PC-9 (cell line): ENCODE measurements at regions not wholly inside any gene's neighbourhood (a gene's known extent, or its start where the extent isn't known, plus 50 kb on each side); places are given as distances from the start of the nearest gene placed in this dataset.

Experiments used
- BruUV-seq: library from RNA; stranded (reverse); fragments of 400-500 nt; replicated peaks from 2 replicates; lab custom pipeline; 2021; lab: Mats Ljungman, UMichigan
- CTCF ChIA-PET: fragments of 300-600 bp; sonication (Branson Sonifier 250); formaldehyde crosslinking; loops from one replicate; lab custom pipeline; 2022; ENCODE audit warnings: antibody characterized with exemption; lab: Charles Lee
- POLR2A ChIA-PET: fragments of 300-600 bp; sonication (Branson Sonifier 250); formaldehyde crosslinking; loops from one replicate; lab custom pipeline; 2022; ENCODE audit warnings: antibody characterized with exemption; ENCODE audit not compliant: unreplicated experiment; lab: Charles Lee
- DNase-seq, 2 experiments: peaks; one replicate each; pipeline versions ENCODE4 v3.0.0 to v3.0.0-alpha.2; 2015 to 2022; ENCODE audit warnings: mixed read lengths in 1 of 2
- H2AFZ ChIP-seq: fragments of 200-600 bp; sonication (generic); 2 replicates; pipeline ENCODE4 v1.8.1; 2017; ENCODE audit warnings: antibody characterized with exemption
- H3F3A ChIP-seq: fragments of 200-600 bp; sonication (generic); 2 replicates; pipeline ENCODE4 v1.8.1; 2017; ENCODE audit warnings: antibody characterized with exemption, mild to moderate bottlenecking, low read depth; ENCODE audit not compliant: insufficient read depth
- H3K27ac ChIP-seq: fragments of 200-600 bp; sonication (generic); 2 replicates; pipeline ENCODE4 v1.6.1; 2016; ENCODE audit warnings: mixed run types
- H3K27me3 ChIP-seq: fragments of 200-600 bp; sonication (generic); 2 replicates; pipeline ENCODE4 v1.6.1; 2016; ENCODE audit warnings: low read depth, mixed run types; ENCODE audit not compliant: insufficient read depth
- H3K36me3 ChIP-seq: fragments of 200-600 bp; sonication (generic); 2 replicates; pipeline ENCODE4 v1.6.1; 2016; ENCODE audit warnings: low read depth, mixed run types
- H3K4me1 ChIP-seq: fragments of 200-600 bp; sonication (generic); replicated peaks from 2 replicates; pipeline ENCODE4 v1.6.1; 2016; ENCODE audit warnings: mixed run types; ENCODE audit not compliant: insufficient read depth
- H3K4me2 ChIP-seq: fragments of 200-600 bp; sonication (generic); 2 replicates; pipeline ENCODE4 v1.6.1; 2017; ENCODE audit warnings: mixed run types
- H3K4me3 ChIP-seq: fragments of 200-600 bp; sonication (generic); 2 replicates; pipeline ENCODE4 v1.6.1; 2016; ENCODE audit warnings: mixed run types
- H3K79me2 ChIP-seq: fragments of 200-600 bp; sonication (generic); 2 replicates; pipeline ENCODE4 v1.6.1; 2017; ENCODE audit warnings: low read depth, mixed run types
- H3K9me2 ChIP-seq: fragments of 200-600 bp; sonication (generic); 2 replicates; pipeline ENCODE4 v1.8.1; 2017; ENCODE audit warnings: mild to moderate bottlenecking; ENCODE audit not compliant: insufficient read depth
- H3K9me3 ChIP-seq: fragments of 200-600 bp; sonication (generic); 2 replicates; pipeline ENCODE4 v1.8.1; 2016; ENCODE audit warnings: low read depth; ENCODE audit not compliant: insufficient read depth
- H4K20me1 ChIP-seq: fragments of 200-600 bp; sonication (generic); 2 replicates; pipeline ENCODE4 v1.8.1; 2017; ENCODE audit not compliant: insufficient read depth
- CTCF ChIP-seq: fragments of 200-600 bp; sonication (generic); conservative IDR thresholded peaks from 2 replicates; pipeline ENCODE4 v1.6.1; 2017; ENCODE audit warnings: mixed run types, antibody characterized with exemption, mild to moderate bottlenecking, moderate library complexity
- EZH2 ChIP-seq: fragments of 200-600 bp; sonication (generic); IDR thresholded peaks from 2 replicates; pipeline ENCODE4 v1.8.0; 2017; ENCODE audit warnings: antibody characterized with exemption, low read depth
- intact Hi-C: fragments of 100-400 bp; cut with micrococcal nuclease; formaldehyde crosslinking; loops from one replicate; pipeline ENCODE4 v1.10.0; 2022; ENCODE audit not compliant: unreplicated experiment

DNA sequence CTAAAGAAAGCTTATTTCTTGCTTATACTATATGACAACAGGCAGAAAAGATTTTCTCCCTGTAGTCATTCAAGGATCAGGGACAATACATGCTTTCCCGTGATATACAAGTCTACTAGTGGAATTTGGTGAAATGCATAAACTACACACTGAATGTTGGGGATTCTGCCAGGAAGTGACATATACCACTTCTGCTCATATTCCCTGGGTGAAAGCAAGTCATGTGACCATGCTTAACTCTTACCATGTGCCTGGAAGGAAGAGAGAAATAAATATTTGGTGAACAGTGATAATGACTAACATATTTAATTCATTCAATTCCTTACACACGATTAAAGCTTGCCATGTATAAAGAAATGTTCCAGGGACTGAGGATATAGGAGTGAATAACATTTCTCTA, 534.6 kb downstream of the PPARGC1A start:
- Histone ChIP-seq H3K4me2 (no peak overlapping the region), H2AFZ (no peak overlapping the region), H3K4me1 (no peaks in the 10 kb centered on the region; the same call in 1 of the 2 replicates), H3K36me3 (no peaks in the 10 kb centered on the region), H3K27ac (no peak overlapping the region), H3K4me3 (no peak overlapping the region), H3K79me2 (no peaks in the 10 kb centered on the region), H3K9me3 (no peaks in the 10 kb centered on the region), H3F3A (no peaks in the 10 kb centered on the region), H4K20me1 (no peaks in the 10 kb centered on the region), H3K27me3 (no peaks in the 10 kb centered on the region), H3K9me2 (no peaks in the 10 kb centered on the region)
- POLR2A ChIA-PET, result interaction anchor here (0.5 kb wide), 1 partner anchor 18 kb away, joined by 5 read pairs; no protein-coding TSS in a partner anchor
- CTCF ChIA-PET, result no interaction called here
- TF ChIP-seq EZH2 (no peak), CTCF (no peak)
- DNase-seq, result no peak
- BruUV-seq, result no TSS peak
- intact Hi-C loops, result no loop called here

GRCh38 chr4:23353200-23353599, 536.6 kb downstream of the PPARGC1A start:
- intact Hi-C loops, result no loop called here
- no peaks in the 10 kb centered on the region; the same call in 1 of the 2 replicates for H3K4me1 ChIP-seq
- ChIA-PET POLR2A (no interaction called here), CTCF (no interaction called here)
- no peak for TF ChIP-seq CTCF
- no peak for TF ChIP-seq EZH2
- no peaks in the 10 kb centered on the region for H3K9me2 ChIP-seq
- no peaks in the 10 kb centered on the region for H3K27me3 ChIP-seq
- no peak overlapping the region for H2AFZ ChIP-seq
- no peak overlapping the region for H3K4me2 ChIP-seq
- no peaks in the 10 kb centered on the region for H4K20me1 ChIP-seq
- no peak overlapping the region for H3K27ac ChIP-seq
- H3K9me3 ChIP-seq, result no peaks in the 10 kb centered on the region
- H3F3A ChIP-seq, result no peaks in the 10 kb centered on the region
- no peak for DNase-seq
- no peak overlapping the region for H3K4me3 ChIP-seq
- H3K36me3 ChIP-seq, result no peaks in the 10 kb centered on the region
- BruUV-seq, result no TSS peak
- H3K79me2 ChIP-seq, result no peaks in the 10 kb centered on the region

GRCh38 chr4:23348789-23349498, 540.9 kb downstream of the PPARGC1A start:
- intact Hi-C loops, result no loop called here
- TF ChIP-seq CTCF (no peak), EZH2 (no peak)
- Histone ChIP-seq H3K4me3 (no peak overlapping the region), H3F3A (no peaks in the 10 kb centered on the region), H3K79me2 (no peaks in the 10 kb centered on the region), H3K9me3 (no peaks in the 10 kb centered on the region), H2AFZ (no peak overlapping the region), H3K4me1 (no peaks in the 10 kb centered on the region; the same call in 1 of the 2 replicates), H3K27ac (no peak overlapping the region), H3K27me3 (no peaks in the 10 kb centered on the region), H4K20me1 (no peaks in the 10 kb centered on the region), H3K36me3 (no peaks in the 10 kb centered on the region), H3K4me2 (no peak overlapping the region), H3K9me2 (no peaks in the 10 kb centered on the region)
- CTCF ChIA-PET, result no interaction called here
- no peak for DNase-seq
- POLR2A ChIA-PET, result no interaction called here
- no TSS peak for BruUV-seq
